Inflammatory macrophage treated with lipopolysaccharide for 1 hour (primary cell): ENCODE measurements at regions not wholly inside any gene's neighbourhood (a gene's known extent, or its start where the extent isn't known, plus 50 kb on each side); places are given as distances from the start of the nearest gene placed in this dataset.
"Not testable (repeated sequence)": the region's sequence is repeated elsewhere in the genome, so short reads cannot be mapped to it uniquely, and the experiment has no call there.

ENCODE experiments used
- DNase-seq, 2 donors: peaks; one replicate each; pipeline ENCODE4 v3.0.0-alpha.2; 2020 to 2022

- no peak for DNase-seq
Measured at GRCh38 chr18:66994790-66995189, 390.9 kb upstream of the CDH19 start.

GRCh38 chr18:66993492-66993891 is 389.6 kb upstream of the CDH19 start:
- no peak for DNase-seq

- no peak for DNase-seq
Measured at GRCh38 chr18:66990909-66991308, 387.0 kb upstream of the CDH19 start.

GRCh38 chr18:66979009-66979408 is 375.1 kb upstream of the CDH19 start:
- no peak for DNase-seq

- no peak for DNase-seq
Measured at GRCh38 chr18:66972681-66973080, 368.8 kb upstream of the CDH19 start.

- no peak for DNase-seq
Measured at GRCh38 chr18:66971960-66972359, 368.1 kb upstream of the CDH19 start.

GRCh38 chr18:66966171-66966570 is 362.3 kb upstream of the CDH19 start:
- DNase-seq, result no peak

GRCh38 chr18:66958309-66958708 is 354.4 kb upstream of the CDH19 start:
- DNase-seq, result no peak

GRCh38 chr18:66951750-66952149 is 347.9 kb upstream of the CDH19 start:
- DNase-seq, result no peak

- no peak for DNase-seq
Measured at GRCh38 chr18:66949419-66949818, 345.5 kb upstream of the CDH19 start.

GRCh38 chr18:66937546-66937945 is 333.7 kb upstream of the CDH19 start:
- no peak for DNase-seq

- DNase-seq, result no peak
Measured at GRCh38 chr18:66931010-66931409, 327.1 kb upstream of the CDH19 start.

- no peak for DNase-seq
Measured at GRCh38 chr18:66916834-66917233, 312.9 kb upstream of the CDH19 start.

- DNase-seq, result no peak
Measured at GRCh38 chr18:66900837-66901236, 296.9 kb upstream of the CDH19 start.

- DNase-seq, result no peak
Measured at GRCh38 chr18:66895631-66896030, 291.7 kb upstream of the CDH19 start.

- no peak for DNase-seq
Measured at GRCh38 chr18:66894851-66895250, 291.0 kb upstream of the CDH19 start.

GRCh38 chr18:66892388-66892787 is 288.5 kb upstream of the CDH19 start:
- DNase-seq, result not testable (repeated sequence)

- no peak for DNase-seq
Measured at GRCh38 chr18:66874812-66875474, 271.1 kb upstream of the CDH19 start.

- DNase-seq, result no peak
Measured at GRCh38 chr18:66874375-66874774, 270.5 kb upstream of the CDH19 start.

GRCh38 chr18:66873899-66874298 is 270.0 kb upstream of the CDH19 start:
- no peak for DNase-seq

- DNase-seq, result no peak
Measured at GRCh38 chr18:66872277-66872676, 268.4 kb upstream of the CDH19 start.

GRCh38 chr18:66867653-66868052 is 263.8 kb upstream of the CDH19 start:
- no peak for DNase-seq

- DNase-seq, result not testable (repeated sequence)
Measured at GRCh38 chr18:66866427-66866940, 262.6 kb upstream of the CDH19 start.

GRCh38 chr18:66838340-66838987 is 234.6 kb upstream of the CDH19 start:
- DNase-seq, result no peak

GRCh38 chr18:66833646-66834045 is 229.8 kb upstream of the CDH19 start:
- DNase-seq, result no peak
